HG03135 (cell line): ENCODE measurements at regions not wholly inside any gene's neighbourhood (a gene's known extent, or its start where the extent isn't known, plus 50 kb on each side); places are given as distances from the start of the nearest gene placed in this dataset.

ENCODE experiments used
- ATAC-seq: cut with Tn5 transposase; IDR thresholded peaks from one replicate; pipeline ENCODE4 v1.9.1; 2021; ENCODE audit warnings: mild to moderate bottlenecking, moderate library complexity; ENCODE audit not compliant: unreplicated experiment

DNA sequence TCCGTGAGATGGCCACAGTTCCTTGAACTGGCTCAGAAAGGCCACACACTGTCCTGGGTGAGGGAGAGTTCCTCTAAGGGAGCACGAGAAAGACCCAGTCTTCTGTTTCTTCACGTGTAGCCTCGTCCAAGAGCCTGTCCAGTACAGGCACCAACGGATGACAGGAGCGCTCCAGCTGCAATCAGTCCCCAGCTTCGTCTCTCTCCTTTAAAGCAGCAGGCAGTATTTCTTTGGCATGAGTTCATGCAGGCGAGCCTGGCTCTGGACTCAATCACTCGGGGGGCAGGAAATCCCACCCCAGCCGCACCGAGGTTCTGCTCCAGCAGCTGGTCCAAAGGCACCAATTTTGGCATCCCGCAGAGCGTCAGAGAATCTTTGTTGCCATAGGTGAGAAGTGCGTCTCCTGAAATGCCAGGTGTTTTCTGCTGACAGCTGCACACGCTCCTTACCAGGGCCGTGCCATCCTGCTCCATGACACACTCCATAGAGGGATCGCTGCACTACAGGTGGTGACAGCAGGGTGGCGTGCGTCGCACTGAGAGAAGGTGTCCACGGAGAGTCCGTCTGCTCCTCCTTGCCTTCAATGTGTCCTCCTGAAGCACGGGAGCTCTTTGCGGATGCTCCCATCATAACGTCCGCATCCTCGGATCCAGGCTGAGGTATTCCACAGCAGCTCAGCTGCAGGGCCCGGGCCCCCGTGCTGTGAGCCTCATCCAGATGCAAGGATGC, 59.6 kb upstream of the AFDN start:
- no peak for ATAC-seq

- ATAC-seq, result no peak
Observed at GRCh38 chr6:167767715-167768107, 59.0 kb upstream of the AFDN start.

- no peak for ATAC-seq
Observed at GRCh38 chr6:167768471-167769215, 58.1 kb upstream of the AFDN start.

GRCh38 chr6:167769408-167770190, 57.1 kb upstream of the AFDN start:
- no peak for ATAC-seq

- ATAC-seq, result no peak
Observed at GRCh38 chr6:167770291-167770955, 56.3 kb upstream of the AFDN start.

DNA sequence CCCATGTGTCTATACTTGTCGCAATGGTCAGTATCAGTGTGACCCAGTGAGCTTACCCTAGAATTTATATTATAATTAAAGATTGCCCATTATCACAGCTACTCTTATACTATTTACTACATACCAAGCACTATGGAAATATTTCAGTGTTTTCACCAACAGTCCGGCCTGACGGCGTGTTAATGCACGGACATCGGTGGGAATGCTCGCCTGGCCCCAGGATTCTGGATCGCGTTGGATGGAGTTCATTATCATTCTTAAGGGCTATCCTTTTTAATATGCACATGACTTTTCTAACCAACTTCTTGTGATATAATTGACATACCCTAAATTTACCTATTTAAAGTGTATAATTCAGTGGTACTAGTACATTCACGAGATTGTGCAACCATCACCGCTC, 51.8 kb upstream of the AFDN start:
- no peak for ATAC-seq

- ATAC-seq, result no peak
Observed at GRCh38 chr6:167776906-167777627, 49.6 kb upstream of the AFDN start.
